ENCODE measurements at regions not wholly inside any gene's neighbourhood (a gene's known extent, or its start where the extent isn't known, plus 50 kb on each side); places are given as distances from the start of the nearest gene placed in this dataset.
A peak's percentile ranks its signal among the peaks of the same experiment; 100 is the strongest.

GRCh38 chr9:79325501-79325900, 246.3 kb upstream of the TLE4 start:
- DNase-seq (ENCODE audit: low read depth), result no peak

GRCh38 chr9:79329861-79330260, 241.9 kb upstream of the TLE4 start:
- DNase-seq (ENCODE audit: low read depth), result peak; percentile 28

GRCh38 chr9:79334001-79334400, 237.8 kb upstream of the TLE4 start:
- no peak for DNase-seq (ENCODE audit: low read depth)

DNA sequence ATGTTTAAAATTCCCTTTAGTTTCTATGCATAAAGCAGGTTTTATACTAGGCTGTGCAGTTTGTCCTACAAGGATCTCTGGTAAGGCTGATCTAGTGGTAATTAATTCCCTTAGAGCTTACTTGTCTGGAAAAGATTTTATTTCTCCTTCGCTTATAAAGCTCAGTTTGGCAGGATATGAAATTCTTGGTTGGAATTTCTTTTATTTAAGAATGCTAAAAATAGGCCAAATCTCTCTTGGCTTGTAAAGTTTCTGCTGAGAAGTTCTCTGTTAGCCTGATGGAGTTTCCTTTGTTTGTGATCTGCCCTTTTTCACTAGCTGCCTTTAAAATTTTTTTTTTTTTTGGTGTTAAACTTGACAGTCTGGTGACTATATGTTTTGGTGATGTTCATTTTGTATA, 237.1 kb upstream of the TLE4 start:
- DNase-seq (ENCODE audit: low read depth), result no peak

DNA sequence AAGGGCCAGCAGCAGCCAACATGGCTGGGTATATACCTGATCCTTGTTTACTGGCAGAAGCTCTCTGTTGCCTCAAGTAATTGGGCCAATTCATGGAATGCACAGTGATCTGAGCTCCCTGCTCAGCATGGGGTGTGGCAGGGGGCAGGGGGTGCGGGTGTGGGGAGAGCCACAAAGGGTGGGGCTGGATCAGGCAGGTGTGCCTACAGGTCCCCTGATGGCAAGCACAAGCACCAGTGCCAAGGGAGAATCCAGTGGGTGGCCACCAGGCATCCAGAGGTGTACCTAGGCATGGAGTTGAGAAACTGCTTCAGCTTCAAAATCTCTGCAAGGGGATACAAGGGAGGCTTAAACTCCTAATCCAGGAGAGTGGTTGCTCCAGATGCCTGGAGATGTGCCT, 235.8 kb upstream of the TLE4 start:
- DNase-seq (ENCODE audit: low read depth), result no peak

DNA sequence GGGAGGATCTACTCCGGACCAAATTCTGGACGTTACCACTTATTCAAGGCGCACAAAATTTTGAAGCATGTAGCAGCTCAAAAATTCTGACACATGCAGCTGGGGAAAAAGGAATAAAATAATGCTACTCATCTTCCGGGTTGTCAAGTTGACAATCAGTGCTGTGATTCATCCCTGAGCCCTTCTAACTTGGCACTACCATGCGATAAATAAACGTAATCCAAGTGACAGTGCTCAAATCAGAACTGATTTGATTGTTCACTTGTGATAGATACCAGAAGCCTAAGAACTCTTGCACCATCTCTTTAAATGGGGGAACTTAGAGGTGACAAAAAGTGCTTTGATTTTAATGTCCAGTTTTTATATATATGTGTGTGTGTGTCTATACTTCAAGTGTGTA, 230.2 kb upstream of the TLE4 start:
- no peak for DNase-seq (ENCODE audit: low read depth)

GRCh38 chr9:79346350-79347020, 225.3 kb upstream of the TLE4 start:
- DNase-seq (ENCODE audit: low read depth), result peak; percentile 38

- no peak for DNase-seq (ENCODE audit: low read depth)
These were observed 219.4 kb upstream of the TLE4 start for GRCh38 chr9:79352322-79352721.

DNA sequence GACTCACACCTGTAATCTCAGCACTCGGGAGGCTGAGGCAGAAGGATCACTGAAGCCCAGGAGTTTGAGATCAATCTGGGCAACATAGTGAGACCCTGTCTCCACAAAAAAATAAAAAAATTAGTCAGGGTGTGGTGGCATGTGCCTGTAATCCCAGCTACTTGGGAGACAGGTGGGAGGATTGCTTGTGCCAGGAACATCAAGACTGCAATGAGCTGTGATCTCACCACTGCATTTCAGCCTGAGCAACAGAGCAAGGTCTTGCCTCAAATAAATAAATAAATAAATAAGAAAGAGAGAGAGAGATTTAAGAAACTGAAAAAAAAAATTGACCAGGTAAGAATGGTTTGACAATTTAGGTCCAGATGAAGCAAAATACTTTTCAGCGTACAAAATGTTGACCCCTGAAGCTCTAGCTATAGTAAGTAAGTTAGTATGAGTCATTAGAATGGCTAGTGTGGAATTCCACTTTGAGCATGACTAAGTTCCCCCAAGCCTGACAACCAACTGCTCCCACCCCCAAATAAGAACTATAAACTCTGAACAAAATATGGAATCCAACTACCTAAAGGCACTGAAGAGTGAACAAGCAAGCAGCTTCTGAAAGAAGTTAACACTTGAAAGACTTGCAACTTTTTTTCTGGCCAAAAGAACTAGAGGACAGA, 217.8 kb upstream of the TLE4 start:
- DNase-seq (ENCODE audit: low read depth), result peak; percentile 71

- no peak for DNase-seq (ENCODE audit: low read depth)
These were observed 214.6 kb upstream of the TLE4 start for GRCh38 chr9:79357194-79357593.

- no peak for DNase-seq (ENCODE audit: low read depth)
These were observed 214.1 kb upstream of the TLE4 start for GRCh38 chr9:79357616-79358015.

DNA sequence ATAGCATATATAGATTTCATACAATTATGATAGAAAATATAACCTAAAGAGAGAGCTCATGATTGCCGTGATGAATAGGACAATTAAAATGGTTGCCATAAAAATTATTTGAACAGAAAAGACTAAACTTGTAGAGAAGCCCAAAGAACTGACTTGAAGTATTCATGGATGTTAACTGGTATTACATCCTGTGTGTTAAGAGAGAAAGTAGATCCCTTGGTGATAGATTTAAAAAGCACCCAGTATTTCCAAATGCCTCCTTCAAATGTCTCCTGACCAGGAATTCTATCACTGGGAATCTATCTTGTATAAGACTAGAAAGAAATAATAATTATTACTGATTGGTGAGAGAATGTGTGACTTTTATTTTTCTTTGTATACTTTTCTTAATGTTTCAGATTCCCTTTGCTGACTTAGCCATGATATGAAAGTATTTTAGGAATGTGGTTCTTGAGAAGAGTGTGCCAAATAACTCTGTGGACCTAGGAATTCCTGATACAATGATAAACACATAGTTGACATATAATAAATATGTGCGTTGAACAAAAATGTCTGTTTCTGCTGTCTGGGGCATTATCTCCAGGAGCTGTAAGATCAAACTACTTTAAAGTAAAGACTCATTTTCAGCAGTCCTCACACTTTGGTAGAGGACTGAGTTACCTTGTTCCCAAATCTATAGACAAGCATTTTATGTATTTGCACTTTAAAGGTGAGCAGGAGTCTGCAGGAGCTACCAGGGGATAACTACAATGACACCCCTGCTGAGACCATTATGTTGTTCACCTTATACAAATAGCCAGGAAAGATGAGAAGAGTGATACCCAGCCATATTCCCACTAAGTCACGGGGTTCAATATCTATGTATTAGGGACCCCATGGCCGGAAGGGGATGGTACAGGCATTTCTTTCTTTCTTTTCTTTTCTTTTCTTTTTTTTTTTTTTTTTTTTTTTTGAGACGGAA, 211.1 kb upstream of the TLE4 start:
- DNase-seq (ENCODE audit: low read depth), result peak; percentile 58

GRCh38 chr9:79362100-79363081, 209.4 kb upstream of the TLE4 start:
- peak; percentile 16 for DNase-seq (ENCODE audit: low read depth)

- DNase-seq (ENCODE audit: low read depth), result no peak
These were observed 202.1 kb upstream of the TLE4 start for GRCh38 chr9:79369676-79370075.

DNA sequence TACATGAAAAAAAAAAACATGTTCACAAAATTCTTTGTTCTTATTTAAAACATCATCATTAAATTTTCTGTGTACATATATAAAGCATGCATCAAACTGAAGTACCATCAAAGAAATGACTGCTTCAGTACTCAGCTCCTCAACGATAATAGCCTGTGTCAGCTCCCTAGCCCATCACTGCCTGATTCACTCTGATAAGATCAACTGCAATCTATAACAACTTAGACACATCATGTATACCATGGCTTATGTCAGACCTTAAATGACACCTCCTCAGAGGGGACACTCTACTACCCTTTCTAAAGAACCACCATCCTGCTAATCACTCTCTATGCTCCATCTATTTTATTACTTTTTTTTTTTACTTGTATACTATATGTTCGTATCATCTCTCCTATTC, 200.5 kb upstream of the TLE4 start:
- DNase-seq (ENCODE audit: low read depth), result no peak

DNA sequence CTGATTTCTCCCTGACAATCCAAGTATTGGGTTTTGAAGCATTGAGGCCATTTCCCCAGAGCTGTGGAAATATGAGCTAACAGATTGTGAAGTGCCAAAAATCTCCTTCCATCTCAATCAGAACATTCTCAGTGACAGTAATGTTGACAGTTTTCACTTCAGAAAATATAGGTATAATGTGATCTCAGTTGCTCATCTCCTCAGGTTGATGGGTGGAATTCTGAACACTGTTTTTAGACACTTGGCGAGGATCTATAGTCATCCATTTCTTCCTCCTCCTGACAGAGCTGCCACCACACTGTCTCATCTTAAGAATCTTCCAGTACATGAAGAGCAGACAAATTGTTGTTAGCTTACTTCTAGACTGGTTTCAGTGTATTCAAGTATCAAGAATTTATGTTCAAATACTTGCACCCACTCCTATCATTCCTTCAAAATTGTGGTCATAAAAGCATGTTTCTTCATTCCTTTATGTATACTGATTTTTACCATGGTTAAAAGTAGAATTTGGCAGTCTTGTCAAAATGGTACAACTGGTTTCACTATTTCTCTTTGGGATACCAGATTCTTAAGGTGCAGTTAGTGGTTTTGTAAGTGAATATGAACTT, 199.7 kb upstream of the TLE4 start:
- no peak for DNase-seq (ENCODE audit: low read depth)

DNA sequence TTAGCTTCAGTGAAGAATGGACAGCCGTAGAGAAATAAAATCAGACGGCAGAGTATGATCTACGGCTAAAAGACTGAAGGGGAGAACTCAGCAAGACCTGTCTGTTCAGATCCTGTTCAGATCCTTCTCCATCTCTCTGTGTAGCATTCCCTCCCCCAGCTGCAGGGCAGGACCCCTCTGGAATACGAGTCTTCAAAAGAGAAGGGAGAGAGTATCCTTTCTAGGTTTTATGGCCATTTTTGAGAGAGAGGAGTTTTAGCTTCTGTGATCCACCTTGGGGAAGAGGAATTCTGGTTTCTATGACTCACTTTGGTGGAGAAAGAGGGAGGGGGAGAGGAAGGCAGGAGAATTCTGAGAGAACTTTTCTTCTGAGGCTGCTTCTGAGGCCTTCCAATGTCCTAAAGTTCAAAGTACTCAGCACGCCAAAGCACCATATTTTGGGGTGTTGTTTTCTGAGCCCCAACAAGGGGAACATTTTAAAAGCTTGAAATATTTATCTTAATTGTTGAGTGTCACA, 194.4 kb upstream of the TLE4 start:
- DNase-seq (ENCODE audit: low read depth), result peak; percentile 45

GRCh38 chr9:79378107-79378506, 193.7 kb upstream of the TLE4 start:
- DNase-seq (ENCODE audit: low read depth), result no peak

DNA sequence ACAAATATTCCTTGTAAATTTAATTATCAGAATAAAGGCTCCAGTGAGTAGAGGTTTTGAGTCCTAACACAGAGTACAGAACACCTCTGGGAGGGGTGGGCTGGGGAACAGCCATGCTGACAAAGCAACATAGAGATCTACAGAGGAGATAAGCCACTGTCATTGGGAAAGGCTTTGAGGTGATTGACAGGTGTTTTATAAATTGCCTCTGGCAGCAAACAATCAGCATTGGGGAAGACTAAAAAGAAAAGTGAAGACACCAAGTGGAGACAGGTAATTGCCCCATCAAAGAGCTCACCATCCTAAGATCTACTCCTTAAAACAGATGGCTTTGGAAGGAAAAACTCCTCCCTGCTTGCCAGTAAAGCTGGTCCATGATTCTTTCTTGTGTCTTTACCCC, 189.7 kb upstream of the TLE4 start:
- no peak for DNase-seq (ENCODE audit: low read depth)

GRCh38 chr9:79382458-79382857, 189.3 kb upstream of the TLE4 start:
- no peak for DNase-seq (ENCODE audit: low read depth)

DNA sequence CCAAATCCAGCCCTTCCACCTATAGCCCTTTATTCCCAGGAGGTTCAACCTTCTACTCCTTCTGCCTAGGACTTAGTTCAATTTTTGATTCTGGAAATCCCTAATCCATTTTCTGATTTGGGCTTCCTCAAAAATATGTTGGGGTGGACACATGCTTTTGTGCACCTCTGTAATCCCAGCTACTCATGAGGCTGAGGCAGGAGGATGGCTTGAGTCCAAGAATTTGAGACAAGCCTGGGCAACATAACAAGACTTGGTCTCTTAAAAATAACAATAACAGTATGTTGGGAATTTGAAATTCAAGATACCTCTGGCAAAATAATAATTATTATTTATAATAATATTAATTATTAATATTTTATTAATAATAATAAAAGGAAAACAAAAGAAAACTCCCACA, 188.7 kb upstream of the TLE4 start:
- DNase-seq (ENCODE audit: low read depth), result no peak

All from amniotic epithelial cell (primary cell).